Testis (tissue), 2 donors: ENCODE measurements at regions not wholly inside any gene's neighbourhood (a gene's known extent, or its start where the extent isn't known, plus 50 kb on each side); places are given as distances from the start of the nearest gene placed in this dataset.
"Not testable (repeated sequence)": the region's sequence is repeated elsewhere in the genome, so short reads cannot be mapped to it uniquely, and the experiment has no call there.

Experiments used
- CTCF ChIP-seq, 3 experiments: fragments of 450-650 bp in 2 of 3; fragments of 200-600 bp in 1 of 3; sonication (generic) in 1 of 3; IDR thresholded peaks; one replicate each; pipeline ENCODE4 v1.5.1; 2016 to 2019; ENCODE audit warnings: antibody characterized with exemption in 3 of 3, mild to moderate bottlenecking in 2 of 3, moderate library complexity in 1 of 3
- POLR2A ChIP-seq: fragments of 450-650 bp; IDR thresholded peaks from one replicate; pipeline ENCODE4 v1.6.1; 2017; ENCODE audit warnings: antibody characterized with exemption, mild to moderate bottlenecking, moderate library complexity

GRCh38 chr7:32814779-32815178 lies 76.8 kb downstream of the KBTBD2 start:
- TF ChIP-seq POLR2A; CTCF (IDR thresholded peaks at IDR 0.05): not testable (repeated sequence)
